MM.1S (cell line): ENCODE measurements at regions not wholly inside any gene's neighbourhood (a gene's known extent, or its start where the extent isn't known, plus 50 kb on each side); places are given as distances from the start of the nearest gene placed in this dataset.

Experiments
- DNase-seq: peaks from one replicate; pipeline ENCODE4 v3.0.0-alpha.2; 2015
- H2AFZ ChIP-seq: fragments of 300-600 bp; sonication (generic); 2 replicates; pipeline ENCODE4 v1.6.0; 2016; ENCODE audit warnings: antibody characterized with exemption, low read length
- H3F3A ChIP-seq: fragments of 300-600 bp; sonication (generic); 2 replicates; pipeline ENCODE4 v1.6.1; 2016; ENCODE audit warnings: mild to moderate bottlenecking, antibody characterized with exemption, low read length, moderate library complexity, mixed read lengths; ENCODE audit not compliant: insufficient read depth
- H3K27ac ChIP-seq: fragments of 300-600 bp; sonication (generic); 2 replicates; pipeline ENCODE4 v1.5.1; 2016; ENCODE audit warnings: mild to moderate bottlenecking, low read length
- H3K27me3 ChIP-seq: fragments of 300-600 bp; sonication (generic); replicated peaks from 2 replicates; pipeline ENCODE4 v1.6.0; 2016; ENCODE audit warnings: low read length; ENCODE audit not compliant: insufficient read depth
- H3K36me3 ChIP-seq: fragments of 300-600 bp; sonication (generic); replicated peaks from 2 replicates; pipeline ENCODE4 v1.6.1; 2016; ENCODE audit warnings: mild to moderate bottlenecking, low read length, mixed read lengths; ENCODE audit not compliant: insufficient read depth
- H3K4me1 ChIP-seq: fragments of 300-600 bp; sonication (generic); 2 replicates; pipeline ENCODE4 v1.6.1; 2016; ENCODE audit warnings: low read length, mixed read lengths
- H3K4me2 ChIP-seq: fragments of 300-600 bp; sonication (generic); 2 replicates; pipeline ENCODE4 v1.6.0; 2016; ENCODE audit warnings: low read depth, low read length
- H3K4me3 ChIP-seq: fragments of 300-600 bp; sonication (generic); 2 replicates; pipeline ENCODE4 v1.5.1; 2016; ENCODE audit warnings: low read length, mixed read lengths
- H3K79me2 ChIP-seq: fragments of 300-600 bp; sonication (generic); 2 replicates; pipeline ENCODE4 v1.6.1; 2016; ENCODE audit warnings: mixed run types, low read length, mixed read lengths
- H3K9ac ChIP-seq: fragments of 300-600 bp; sonication (generic); 2 replicates; pipeline ENCODE4 v1.6.1; 2016; ENCODE audit warnings: low read length, mixed read lengths
- H3K9me2 ChIP-seq: fragments of 300-600 bp; sonication (generic); replicated peaks from 2 replicates; pipeline ENCODE4 v1.6.1; 2016; ENCODE audit warnings: mild to moderate bottlenecking, low read length, mixed read lengths; ENCODE audit not compliant: insufficient read depth
- H3K9me3 ChIP-seq: fragments of 300-600 bp; sonication (generic); replicated peaks from 2 replicates; pipeline ENCODE4 v1.6.1; 2016; ENCODE audit warnings: mild to moderate bottlenecking, low read length, mixed read lengths; ENCODE audit not compliant: insufficient read depth
- H4K20me1 ChIP-seq: fragments of 300-600 bp; sonication (generic); 2 replicates; pipeline ENCODE4 v1.6.1; 2016; ENCODE audit warnings: mild to moderate bottlenecking, low read length, moderate library complexity, mixed read lengths; ENCODE audit not compliant: insufficient read depth
- CTCF ChIP-seq: fragments of 300-600 bp; sonication (generic); IDR thresholded peaks from 2 replicates; pipeline ENCODE4 v1.5.1; 2016; ENCODE audit warnings: antibody characterized with exemption, low read length, mixed read lengths
- EZH2 ChIP-seq: fragments of 300-600 bp; sonication (generic); optimal IDR thresholded peaks from 2 replicates; pipeline ENCODE3; 2017; ENCODE audit warnings: low read depth, mild to moderate bottlenecking, antibody characterized with exemption, low read length, mixed read lengths
- EZH2phosphoT487 ChIP-seq: fragments of 300-600 bp; sonication (generic); IDR thresholded peaks from 2 replicates; pipeline ENCODE4 v1.6.1; 2018; ENCODE audit warnings: antibody characterized with exemption, low read length

DNA sequence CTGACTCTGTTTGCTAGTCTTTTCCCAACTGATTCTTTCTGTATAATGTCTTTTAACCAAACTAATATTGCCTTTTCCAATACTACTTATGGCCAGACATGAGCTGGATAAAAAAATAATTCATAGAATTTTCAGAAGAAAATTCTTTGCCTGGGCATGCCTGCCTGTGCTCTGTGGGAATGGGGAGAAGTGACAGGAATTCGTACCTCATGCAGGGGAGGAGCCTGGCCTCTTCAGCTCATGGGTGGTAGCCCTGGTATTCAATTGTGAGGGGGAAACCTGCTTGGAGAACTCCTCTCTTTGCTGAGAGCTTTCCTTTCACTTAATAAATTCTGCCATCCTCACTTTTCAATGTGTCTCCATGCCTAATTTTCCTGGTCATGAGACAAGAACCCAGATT, 928.8 kb downstream of the FAM181B start:
- DNase-seq, result no peak
- no peak overlapping the region for H3K27ac ChIP-seq
- no peak overlapping the region for H3K4me3 ChIP-seq
- no peaks in the 10 kb centered on the region for H3K9me3 ChIP-seq
- TF ChIP-seq EZH2, result no peak
- no peak for TF ChIP-seq EZH2phosphoT487
- TF ChIP-seq CTCF, result no peak
- no peak overlapping the region for H2AFZ ChIP-seq
- H3K4me2 ChIP-seq, result no peak overlapping the region
- no peaks in the 10 kb centered on the region for H3K36me3 ChIP-seq
- H3K9me2 ChIP-seq, result no peaks in the 10 kb centered on the region
- no peaks in the 10 kb centered on the region for H3K4me1 ChIP-seq
- H3F3A ChIP-seq, result no peaks in the 10 kb centered on the region
- no peaks in the 10 kb centered on the region for H4K20me1 ChIP-seq
- H3K79me2 ChIP-seq, result no peaks in the 10 kb centered on the region
- no peak overlapping the region for H3K9ac ChIP-seq
- H3K27me3 ChIP-seq, result no peaks in the 10 kb centered on the region

DNA sequence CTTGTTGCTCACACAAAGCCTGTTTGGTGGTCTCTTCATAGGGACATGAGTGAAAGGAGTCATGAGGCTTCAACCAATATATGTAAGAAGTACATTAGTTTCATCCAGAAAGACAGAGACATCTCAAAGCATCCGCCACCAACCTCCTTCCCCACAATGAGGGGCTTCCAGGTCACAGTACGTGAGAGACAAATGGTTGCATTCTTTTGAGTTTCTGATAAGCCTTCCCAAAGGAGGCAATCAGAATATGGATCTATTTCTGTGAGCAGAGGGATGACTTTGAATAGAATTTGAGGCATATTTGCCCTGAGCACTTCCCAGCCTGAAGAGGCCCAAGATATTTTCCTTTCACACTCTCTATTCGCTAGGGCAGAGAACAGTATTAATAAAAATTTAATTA, 931.1 kb downstream of the FAM181B start:
- Histone ChIP-seq H3K27me3 (no peaks in the 10 kb centered on the region), H4K20me1 (no peaks in the 10 kb centered on the region), H3K4me2 (no peak overlapping the region), H3K79me2 (no peaks in the 10 kb centered on the region), H3K9me3 (no peaks in the 10 kb centered on the region), H3K9me2 (no peaks in the 10 kb centered on the region), H3F3A (no peaks in the 10 kb centered on the region), H3K36me3 (no peaks in the 10 kb centered on the region), H2AFZ (no peak overlapping the region), H3K27ac (no peak overlapping the region), H3K4me1 (no peaks in the 10 kb centered on the region), H3K4me3 (no peak overlapping the region), H3K9ac (no peak overlapping the region)
- no peak for TF ChIP-seq EZH2
- TF ChIP-seq EZH2phosphoT487, result no peak
- TF ChIP-seq CTCF, result no peak
- no peak for DNase-seq

GRCh38 chr11:81792416-81792815, 941.2 kb downstream of the FAM181B start:
- Histone ChIP-seq H2AFZ (no peak overlapping the region), H3K9me2 (no peaks in the 10 kb centered on the region), H3K4me1 (no peaks in the 10 kb centered on the region), H3K27ac (no peak overlapping the region), H3K9me3 (no peaks in the 10 kb centered on the region), H3K4me2 (no peak overlapping the region), H4K20me1 (no peaks in the 10 kb centered on the region), H3K79me2 (no peaks in the 10 kb centered on the region), H3K36me3 (no peaks in the 10 kb centered on the region), H3K4me3 (no peak overlapping the region), H3K9ac (no peak overlapping the region), H3K27me3 (no peaks in the 10 kb centered on the region), H3F3A (no peaks in the 10 kb centered on the region)
- TF ChIP-seq EZH2, result no peak
- no peak for TF ChIP-seq CTCF
- no peak for TF ChIP-seq EZH2phosphoT487
- DNase-seq, result no peak
